ENCODE measurements at regions not wholly inside any gene's neighbourhood (a gene's known extent, or its start where the extent isn't known, plus 50 kb on each side); places are given as distances from the start of the nearest gene placed in this dataset.

DNA sequence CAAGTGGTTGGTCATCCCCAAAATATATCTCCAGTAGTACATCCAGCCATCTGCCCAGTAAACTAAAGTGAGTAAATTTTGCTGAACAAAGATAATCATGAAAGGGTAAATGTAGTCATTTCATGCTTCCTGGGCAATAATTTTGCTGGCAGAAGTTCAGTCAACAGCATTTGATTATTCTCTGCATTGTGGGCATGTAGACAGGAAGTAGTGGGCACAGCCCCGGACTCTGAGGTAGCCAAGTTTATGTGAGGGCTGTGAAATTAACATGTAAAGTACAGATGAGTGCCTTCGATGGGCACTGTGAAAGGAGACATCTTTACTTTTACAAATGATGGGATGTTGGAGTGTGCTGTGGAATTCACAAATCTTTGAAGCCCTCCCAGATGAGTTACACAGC is 312.2 kb upstream of the MTNR1B start:
- no peak for TF ChIP-seq NFIC (IDR thresholded peaks at IDR 0.05; ENCODE audit: borderline replicate concordance)
- no peak for TF ChIP-seq RCOR1 (IDR thresholded peaks at IDR 0.05; ENCODE audit: low read length)
- TF ChIP-seq MXI1 (IDR thresholded peaks at IDR 0.05; ENCODE audit: low read depth, low read length): no peak
- TF ChIP-seq GABPA (IDR thresholded peaks at IDR 0.05; ENCODE audit: low read depth): no peak
- TF ChIP-seq, protein P1, sequence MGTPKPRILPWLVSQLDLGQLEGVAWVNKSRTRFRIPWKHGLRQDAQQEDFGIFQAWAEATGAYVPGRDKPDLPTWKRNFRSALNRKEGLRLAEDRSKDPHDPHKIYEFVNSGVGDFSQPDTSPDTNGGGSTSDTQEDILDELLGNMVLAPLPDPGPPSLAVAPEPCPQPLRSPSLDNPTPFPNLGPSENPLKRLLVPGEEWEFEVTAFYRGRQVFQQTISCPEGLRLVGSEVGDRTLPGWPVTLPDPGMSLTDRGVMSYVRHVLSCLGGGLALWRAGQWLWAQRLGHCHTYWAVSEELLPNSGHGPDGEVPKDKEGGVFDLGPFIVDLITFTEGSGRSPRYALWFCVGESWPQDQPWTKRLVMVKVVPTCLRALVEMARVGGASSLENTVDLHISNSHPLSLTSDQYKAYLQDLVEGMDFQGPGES (IDR thresholded peaks at IDR 0.05; ENCODE audit: low read depth, low read length): no peak
- TF ChIP-seq GATA2 (CRISPR knock-in tag; IDR thresholded peaks at IDR 0.05): no peak
- TF ChIP-seq, protein P2, sequence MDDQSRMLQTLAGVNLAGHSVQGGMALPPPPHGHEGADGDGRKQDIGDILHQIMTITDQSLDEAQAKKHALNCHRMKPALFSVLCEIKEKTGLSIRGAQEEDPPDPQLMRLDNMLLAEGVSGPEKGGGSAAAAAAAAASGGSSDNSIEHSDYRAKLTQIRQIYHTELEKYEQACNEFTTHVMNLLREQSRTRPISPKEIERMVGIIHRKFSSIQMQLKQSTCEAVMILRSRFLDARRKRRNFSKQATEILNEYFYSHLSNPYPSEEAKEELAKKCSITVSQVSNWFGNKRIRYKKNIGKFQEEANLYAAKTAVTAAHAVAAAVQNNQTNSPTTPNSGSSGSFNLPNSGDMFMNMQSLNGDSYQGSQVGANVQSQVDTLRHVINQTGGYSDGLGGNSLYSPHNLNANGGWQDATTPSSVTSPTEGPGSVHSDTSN (IDR thresholded peaks at IDR 0.05): no peak
- TF ChIP-seq FOSL2 (IDR thresholded peaks at IDR 0.05; ENCODE audit: borderline replicate concordance, low read depth): no peak
- TF ChIP-seq NRF1 (IDR thresholded peaks at IDR 0.05; ENCODE audit: low read depth, low read length): no peak
- no peak for TF ChIP-seq MEF2A (IDR thresholded peaks at IDR 0.05; ENCODE audit: borderline replicate concordance, low read depth)
- no peak for TF ChIP-seq FOXM1 (IDR thresholded peaks at IDR 0.05; ENCODE audit: low read depth)
- no peak for TF ChIP-seq ELF1 (IDR thresholded peaks at IDR 0.05)
- TF ChIP-seq SMC3 (IDR thresholded peaks at IDR 0.05; ENCODE audit: low read depth, low read length): no peak
- TF ChIP-seq JUND (IDR thresholded peaks at IDR 0.05): no peak
- TF ChIP-seq EP300 (IDR thresholded peaks at IDR 0.05; ENCODE audit: borderline replicate concordance in 1 of 2, low read depth in 1 of 2, low read length in 1 of 2): no peak
- TF ChIP-seq, protein P3, sequence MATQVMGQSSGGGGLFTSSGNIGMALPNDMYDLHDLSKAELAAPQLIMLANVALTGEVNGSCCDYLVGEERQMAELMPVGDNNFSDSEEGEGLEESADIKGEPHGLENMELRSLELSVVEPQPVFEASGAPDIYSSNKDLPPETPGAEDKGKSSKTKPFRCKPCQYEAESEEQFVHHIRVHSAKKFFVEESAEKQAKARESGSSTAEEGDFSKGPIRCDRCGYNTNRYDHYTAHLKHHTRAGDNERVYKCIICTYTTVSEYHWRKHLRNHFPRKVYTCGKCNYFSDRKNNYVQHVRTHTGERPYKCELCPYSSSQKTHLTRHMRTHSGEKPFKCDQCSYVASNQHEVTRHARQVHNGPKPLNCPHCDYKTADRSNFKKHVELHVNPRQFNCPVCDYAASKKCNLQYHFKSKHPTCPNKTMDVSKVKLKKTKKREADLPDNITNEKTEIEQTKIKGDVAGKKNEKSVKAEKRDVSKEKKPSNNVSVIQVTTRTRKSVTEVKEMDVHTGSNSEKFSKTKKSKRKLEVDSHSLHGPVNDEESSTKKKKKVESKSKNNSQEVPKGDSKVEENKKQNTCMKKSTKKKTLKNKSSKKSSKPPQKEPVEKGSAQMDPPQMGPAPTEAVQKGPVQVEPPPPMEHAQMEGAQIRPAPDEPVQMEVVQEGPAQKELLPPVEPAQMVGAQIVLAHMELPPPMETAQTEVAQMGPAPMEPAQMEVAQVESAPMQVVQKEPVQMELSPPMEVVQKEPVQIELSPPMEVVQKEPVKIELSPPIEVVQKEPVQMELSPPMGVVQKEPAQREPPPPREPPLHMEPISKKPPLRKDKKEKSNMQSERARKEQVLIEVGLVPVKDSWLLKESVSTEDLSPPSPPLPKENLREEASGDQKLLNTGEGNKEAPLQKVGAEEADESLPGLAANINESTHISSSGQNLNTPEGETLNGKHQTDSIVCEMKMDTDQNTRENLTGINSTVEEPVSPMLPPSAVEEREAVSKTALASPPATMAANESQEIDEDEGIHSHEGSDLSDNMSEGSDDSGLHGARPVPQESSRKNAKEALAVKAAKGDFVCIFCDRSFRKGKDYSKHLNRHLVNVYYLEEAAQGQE (IDR thresholded peaks at IDR 0.05; ENCODE audit: low read depth, low read length): no peak
- WGBS (ENCODE audit: low lambda C conversion rate): 72% methylated on average over 2 of the region's 2 CpGs

More for the DNA sequence above, 312.2 kb upstream of the MTNR1B start:
- POLR2A ChIA-PET: no interaction called here
- H4K20me1 ChIP-seq (ENCODE audit: insufficient read depth): no peaks in the 10 kb centered on the region
- H3K9me3 ChIP-seq: no peaks in the 10 kb centered on the region
- no peak for DNase-seq
- H3K4me3 ChIP-seq (ENCODE audit: low read depth in 2 of 2, low read length in 1 of 2): no peak overlapping the region
- H3K27ac ChIP-seq (ENCODE audit: low read depth in 2 of 2, low read length in 1 of 2): no peak overlapping the region
- CTCF ChIA-PET: no interaction called here
- H3K9me2 ChIP-seq: no peaks in the 10 kb centered on the region
- no peak overlapping the region for H2AFZ ChIP-seq (ENCODE audit: low read depth)
- no peaks in the 10 kb centered on the region for H3K36me3 ChIP-seq (replicated peaks in 1 of 2; ENCODE audit: control insufficient read depth in 1 of 2, insufficient read depth in 2 of 2, low read length in 1 of 2)
- no peak overlapping the region for H3K9ac ChIP-seq
- no peak overlapping the region for H3K4me2 ChIP-seq
- H3K4me1 ChIP-seq (ENCODE audit: control insufficient read depth in 1 of 2, insufficient read depth in 2 of 2, low read depth in 1 of 2, low read length in 1 of 2): peaks cover 0 to 3% of the 10 kb centered on the region in 2 experiments; a peak in 2 of 4 replicates
- no peaks in the 10 kb centered on the region for H3K27me3 ChIP-seq (ENCODE audit: insufficient read depth)
- no peaks in the 10 kb centered on the region for H3K79me2 ChIP-seq (ENCODE audit: insufficient read depth)
- no peaks in the 10 kb centered on the region for H3F3A ChIP-seq (replicated peaks; ENCODE audit: insufficient read depth)

Data from SK-N-SH (cell line).